ENCODE measurements at regions not wholly inside any gene's neighbourhood (a gene's known extent, or its start where the extent isn't known, plus 50 kb on each side); places are given as distances from the start of the nearest gene placed in this dataset.
"Not testable (repeated sequence)": the region's sequence is repeated elsewhere in the genome, so short reads cannot be mapped to it uniquely, and the experiment has no call there.

GRCh38 chr21:14825514-14825974 lies 239.3 kb downstream of the NRIP1 start:
- Mint-ChIP-seq H3K4me3 (no peak overlapping the region), H3K27ac (no peak overlapping the region), H3K9me3 (no peaks in the 10 kb centered on the region), H3K27me3 (ENCODE audit: low read depth) (no peaks in the 10 kb centered on the region), H3K4me1 (no peaks in the 10 kb centered on the region), H3K36me3 (no peaks in the 10 kb centered on the region)
- no peak for TF ChIP-seq CTCF (IDR thresholded peaks at IDR 0.05; ENCODE audit: unreplicated experiment)
- DNase-seq (ENCODE audit: low spot score in 2 of 2, unreplicated experiment in 2 of 2): no peak

GRCh38 chr21:14824126-14824525 lies 240.7 kb downstream of the NRIP1 start:
- Mint-ChIP-seq H3K27ac (no peak overlapping the region), H3K27me3 (ENCODE audit: low read depth) (no peaks in the 10 kb centered on the region), H3K4me1 (no peaks in the 10 kb centered on the region), H3K36me3 (no peaks in the 10 kb centered on the region), H3K9me3 (no peaks in the 10 kb centered on the region), H3K4me3 (no peak overlapping the region)
- DNase-seq (ENCODE audit: low spot score in 2 of 2, unreplicated experiment in 2 of 2): no peak
- TF ChIP-seq CTCF (IDR thresholded peaks at IDR 0.05; ENCODE audit: unreplicated experiment): no peak

GRCh38 chr21:14817311-14817710 lies 247.5 kb downstream of the NRIP1 start:
- Mint-ChIP-seq H3K4me1 (no peaks in the 10 kb centered on the region), H3K27me3 (ENCODE audit: low read depth) (no peaks in the 10 kb centered on the region), H3K4me3 (no peak overlapping the region), H3K36me3 (peaks cover 6% of the 10 kb centered on the region), H3K9me3 (peaks cover 14% of the 10 kb centered on the region), H3K27ac (no peak overlapping the region)
- no peak for TF ChIP-seq CTCF (IDR thresholded peaks at IDR 0.05; ENCODE audit: unreplicated experiment)
- no peak for DNase-seq (ENCODE audit: low spot score in 2 of 2, unreplicated experiment in 2 of 2)

GRCh38 chr21:14814991-14815390 lies 249.8 kb downstream of the NRIP1 start:
- H3K36me3 Mint-ChIP-seq: peaks cover 14% of the 10 kb centered on the region
- H3K4me1 Mint-ChIP-seq: no peaks in the 10 kb centered on the region
- H3K9me3 Mint-ChIP-seq: peaks cover 29% of the 10 kb centered on the region
- DNase-seq (ENCODE audit: low spot score in 2 of 2, unreplicated experiment in 2 of 2): no peak
- no peak overlapping the region for H3K27ac Mint-ChIP-seq
- H3K4me3 Mint-ChIP-seq: no peak overlapping the region
- no peak for TF ChIP-seq CTCF (IDR thresholded peaks at IDR 0.05; ENCODE audit: unreplicated experiment)
- H3K27me3 Mint-ChIP-seq (ENCODE audit: low read depth): no peaks in the 10 kb centered on the region

- no peak for TF ChIP-seq CTCF (IDR thresholded peaks at IDR 0.05; ENCODE audit: unreplicated experiment)
- Mint-ChIP-seq H3K4me3 (no peak overlapping the region), H3K9me3 (peaks cover 29% of the 10 kb centered on the region), H3K36me3 (peaks cover 14% of the 10 kb centered on the region), H3K4me1 (no peaks in the 10 kb centered on the region), H3K27ac (no peak overlapping the region), H3K27me3 (ENCODE audit: low read depth) (no peaks in the 10 kb centered on the region)
- DNase-seq (ENCODE audit: low spot score in 2 of 2, unreplicated experiment in 2 of 2): no peak
Measured at GRCh38 chr21:14814282-14814681, 250.5 kb downstream of the NRIP1 start.

GRCh38 chr21:14804170-14804569 lies 258.1 kb upstream of the SAMSN1 start:
- DNase-seq (ENCODE audit: low spot score in 2 of 2, unreplicated experiment in 2 of 2): not testable (repeated sequence)

More at GRCh38 chr21:14804170-14804569, 258.1 kb upstream of the SAMSN1 start:
- not testable (repeated sequence) for H3K4me1 Mint-ChIP-seq; H3K27me3 Mint-ChIP-seq (ENCODE audit: low read depth); H3K36me3 Mint-ChIP-seq; H3K27ac Mint-ChIP-seq; H3K4me3 Mint-ChIP-seq
- peaks cover 41% of the 10 kb centered on the region for H3K9me3 Mint-ChIP-seq

Measured in mesothelial cell of epicardium (in vitro differentiated cells).